ENCODE measurements at regions not wholly inside any gene's neighbourhood (a gene's known extent, or its start where the extent isn't known, plus 50 kb on each side); places are given as distances from the start of the nearest gene placed in this dataset.

GRCh38 chr4:125527681-125528080 is 212.9 kb downstream of the FAT4 start:
- no peak for DNase-seq (ENCODE audit: low spot score)
- Histone ChIP-seq H3K4me1 (ENCODE audit: control insufficient read depth in 4 of 4, insufficient read depth in 4 of 4, low read length in 3 of 4) (no peaks in the 10 kb centered on the region), H3K36me3 (ENCODE audit: control insufficient read depth in 4 of 4, insufficient read depth in 3 of 4, low read depth in 1 of 4, low read length in 3 of 4) (no peaks in the 10 kb centered on the region), H3K9me3 (ENCODE audit: control insufficient read depth in 4 of 4, low read length in 3 of 4) (no peaks in the 10 kb centered on the region), H3K4me3 (ENCODE audit: low read depth in 1 of 3, low read length in 3 of 3) (no peak overlapping the region), H3K27ac (ENCODE audit: low read depth in 1 of 2, low read length in 2 of 2) (no peak overlapping the region), H3K9ac (ENCODE audit: low read depth in 1 of 2, low read length in 2 of 2) (no peak overlapping the region), H3K27me3 (ENCODE audit: control insufficient read depth in 4 of 4, insufficient read depth in 4 of 4, low read length in 3 of 4) (no peaks in the 10 kb centered on the region)
- no peak for TF ChIP-seq SP1 (IDR thresholded peaks at IDR 0.05)
- no peak for TF ChIP-seq GABPA (IDR thresholded peaks at IDR 0.05 in 1 of 2, conservative IDR thresholded peaks at IDR 0.05 in 1 of 2)
- TF ChIP-seq REST (IDR thresholded peaks at IDR 0.05), result no peak
- TF ChIP-seq RXRA (IDR thresholded peaks at IDR 0.05), result no peak
- TF ChIP-seq, protein P1, sequence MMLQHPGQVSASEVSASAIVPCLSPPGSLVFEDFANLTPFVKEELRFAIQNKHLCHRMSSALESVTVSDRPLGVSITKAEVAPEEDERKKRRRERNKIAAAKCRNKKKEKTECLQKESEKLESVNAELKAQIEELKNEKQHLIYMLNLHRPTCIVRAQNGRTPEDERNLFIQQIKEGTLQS (IDR thresholded peaks at IDR 0.05), result no peak
- no peak for TF ChIP-seq TAF1 (conservative IDR thresholded peaks at IDR 0.05)
- no peak for TF ChIP-seq NR2F2 (IDR thresholded peaks at IDR 0.05)
- 77% methylated on average over 1 of the region's 1 CpG for WGBS

GRCh38 chr4:125529071-125529470 is 214.3 kb downstream of the FAT4 start:
- H3K9ac ChIP-seq (ENCODE audit: low read depth in 1 of 2, low read length in 2 of 2), result no peak overlapping the region
- H3K4me1 ChIP-seq (ENCODE audit: control insufficient read depth in 4 of 4, insufficient read depth in 4 of 4, low read length in 3 of 4), result no peaks in the 10 kb centered on the region
- DNase-seq (ENCODE audit: low spot score), result no peak
- TF ChIP-seq GABPA (IDR thresholded peaks at IDR 0.05 in 1 of 2, conservative IDR thresholded peaks at IDR 0.05 in 1 of 2) (no peak), HNF4A (conservative IDR thresholded peaks at IDR 0.05) (no peak), FOXA1 (IDR thresholded peaks at IDR 0.05) (no peak), EGR1 (IDR thresholded peaks at IDR 0.05; ENCODE audit: low read depth in 2 of 2) (no peak), FOXA2 (IDR thresholded peaks at IDR 0.05) (no peak), RXRA (IDR thresholded peaks at IDR 0.05) (no peak)
- TF ChIP-seq, protein P2, sequence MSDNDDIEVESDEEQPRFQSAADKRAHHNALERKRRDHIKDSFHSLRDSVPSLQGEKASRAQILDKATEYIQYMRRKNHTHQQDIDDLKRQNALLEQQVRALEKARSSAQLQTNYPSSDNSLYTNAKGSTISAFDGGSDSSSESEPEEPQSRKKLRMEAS (IDR thresholded peaks at IDR 0.05), result no peak
- no peak overlapping the region for H3K27ac ChIP-seq (ENCODE audit: low read depth in 1 of 2, low read length in 2 of 2)
- 84% methylated on average over 2 of the region's 2 CpGs for WGBS
- no peaks in the 10 kb centered on the region for H3K36me3 ChIP-seq (ENCODE audit: control insufficient read depth in 4 of 4, insufficient read depth in 3 of 4, low read depth in 1 of 4, low read length in 3 of 4)
- no peak overlapping the region for H3K4me3 ChIP-seq (ENCODE audit: low read depth in 1 of 3, low read length in 3 of 3)
- H3K27me3 ChIP-seq (ENCODE audit: control insufficient read depth in 4 of 4, insufficient read depth in 4 of 4, low read length in 3 of 4), result no peaks in the 10 kb centered on the region
- H3K9me3 ChIP-seq (ENCODE audit: control insufficient read depth in 4 of 4, low read length in 3 of 4), result no peaks in the 10 kb centered on the region

- Histone ChIP-seq H3K9me3 (ENCODE audit: control insufficient read depth in 4 of 4, low read length in 3 of 4) (peaks cover 0 to 5% (median 0%) of the 10 kb centered on the region in 4 donors), H3K4me1 (ENCODE audit: control insufficient read depth in 4 of 4, insufficient read depth in 4 of 4, low read length in 3 of 4) (no peaks in the 10 kb centered on the region), H3K27me3 (ENCODE audit: control insufficient read depth in 4 of 4, insufficient read depth in 4 of 4, low read length in 3 of 4) (no peaks in the 10 kb centered on the region), H3K4me3 (ENCODE audit: low read depth in 1 of 3, low read length in 3 of 3) (no peak overlapping the region), H3K27ac (ENCODE audit: low read depth in 1 of 2, low read length in 2 of 2) (no peak overlapping the region), H3K36me3 (ENCODE audit: control insufficient read depth in 4 of 4, insufficient read depth in 3 of 4, low read depth in 1 of 4, low read length in 3 of 4) (no peaks in the 10 kb centered on the region), H3K9ac (ENCODE audit: low read depth in 1 of 2, low read length in 2 of 2) (no peak overlapping the region)
- 62% methylated on average over 1 of the region's 1 CpG for WGBS
- DNase-seq (ENCODE audit: low spot score), result no peak
- TF ChIP-seq, protein P2 (IDR thresholded peaks at IDR 0.05), result no peak
- TF ChIP-seq CTCF (IDR thresholded peaks at IDR 0.05; ENCODE audit: low read depth, low read length, missing input control), result no peak
- no peak for TF ChIP-seq NR2F2 (IDR thresholded peaks at IDR 0.05)
- no peak for TF ChIP-seq TAF1 (conservative IDR thresholded peaks at IDR 0.05)
- TF ChIP-seq, protein P1 (IDR thresholded peaks at IDR 0.05), result no peak
- TF ChIP-seq REST (IDR thresholded peaks at IDR 0.05), result no peak
- no peak for TF ChIP-seq RXRA (IDR thresholded peaks at IDR 0.05)
- TF ChIP-seq HNF4A (conservative IDR thresholded peaks at IDR 0.05), result no peak
- no peak for TF ChIP-seq GABPA (IDR thresholded peaks at IDR 0.05 in 1 of 2, conservative IDR thresholded peaks at IDR 0.05 in 1 of 2)
- TF ChIP-seq FOXA2 (IDR thresholded peaks at IDR 0.05), result no peak
- TF ChIP-seq JUND (IDR thresholded peaks at IDR 0.05), result no peak
Measured at GRCh38 chr4:125538670-125539069, 223.9 kb downstream of the FAT4 start.
